Stimulated activated CD8-positive, alpha-beta memory T cell treated with anti-CD3 and anti-CD28 coated beads, Interleukin-15, amount 100 ng/mL, for 4 hours (primary cell): ENCODE measurements at regions not wholly inside any gene's neighbourhood (a gene's known extent, or its start where the extent isn't known, plus 50 kb on each side); places are given as distances from the start of the nearest gene placed in this dataset.

Experiments
- DNase-seq, 2 donors: peaks; one replicate each; pipeline ENCODE4 v3.0.0-alpha.2; 2020; ENCODE audit warnings: low read depth in 2 of 2

GRCh38 chr20:39424962-39425678 lies 463.0 kb downstream of the DHX35 start:
- no peak for DNase-seq

GRCh38 chr20:39421571-39422105 lies 459.5 kb downstream of the DHX35 start:
- DNase-seq: no peak

- DNase-seq: no peak
Measured at GRCh38 chr20:39412091-39412490, 449.9 kb downstream of the DHX35 start.

GRCh38 chr20:39399463-39399862 lies 437.3 kb downstream of the DHX35 start:
- no peak for DNase-seq

- no peak for DNase-seq
Measured at GRCh38 chr20:39398656-39399055, 436.5 kb downstream of the DHX35 start.

GRCh38 chr20:39397646-39398045 lies 435.5 kb downstream of the DHX35 start:
- DNase-seq: no peak

GRCh38 chr20:39395478-39396291 lies 433.5 kb downstream of the DHX35 start:
- no peak for DNase-seq

- no peak for DNase-seq
Measured at GRCh38 chr20:39394461-39394860, 432.3 kb downstream of the DHX35 start.

GRCh38 chr20:39390186-39390585 lies 428.0 kb downstream of the DHX35 start:
- no peak for DNase-seq

- no peak for DNase-seq
Measured at GRCh38 chr20:39381595-39381994, 419.5 kb downstream of the DHX35 start.

GRCh38 chr20:39378776-39379175 lies 416.6 kb downstream of the DHX35 start:
- no peak for DNase-seq

GRCh38 chr20:39376788-39377187 lies 414.6 kb downstream of the DHX35 start:
- no peak for DNase-seq

GRCh38 chr20:39364320-39364719 lies 402.2 kb downstream of the DHX35 start:
- no peak for DNase-seq

- no peak for DNase-seq
Measured at GRCh38 chr20:39359981-39360620, 398.0 kb downstream of the DHX35 start.

GRCh38 chr20:39358052-39358451 lies 395.9 kb downstream of the DHX35 start:
- DNase-seq: no peak

- no peak for DNase-seq
Measured at GRCh38 chr20:39356908-39357307, 394.8 kb downstream of the DHX35 start.

- DNase-seq: no peak
Measured at GRCh38 chr20:39349240-39349639, 387.1 kb downstream of the DHX35 start.

GRCh38 chr20:39347626-39348025 lies 385.5 kb downstream of the DHX35 start:
- DNase-seq: no peak

- DNase-seq: no peak
Measured at GRCh38 chr20:39342463-39342862, 380.3 kb downstream of the DHX35 start.

- no peak for DNase-seq
Measured at GRCh38 chr20:39338469-39339376, 376.6 kb downstream of the DHX35 start.

GRCh38 chr20:39333211-39333610 lies 371.1 kb downstream of the DHX35 start:
- DNase-seq: no peak
